Prostate gland (tissue), 2 donors: ENCODE measurements at regions not wholly inside any gene's neighbourhood (a gene's known extent, or its start where the extent isn't known, plus 50 kb on each side); places are given as distances from the start of the nearest gene placed in this dataset.

ENCODE experiments used
- DNase-seq: peaks from one replicate; pipeline ENCODE4 v3.0.0-alpha.2; 2019; ENCODE audit warnings: low spot score
- H3K27ac ChIP-seq, 2 donors: fragments of 200-600 bp; sonication (generic); 2 replicates each; pipeline ENCODE4 v1.5.1; 2017 to 2019
- H3K27me3 ChIP-seq: fragments of 200-600 bp; sonication (generic); replicated peaks from 2 replicates; pipeline ENCODE4 v1.5.1; 2019; ENCODE audit not compliant: insufficient read depth
- H3K36me3 ChIP-seq, 2 donors: fragments of 200-600 bp; sonication (generic); 1 replicate in 1 of 2; 2 replicates in 1 of 2; pipeline versions ENCODE4 v1.5.1 to v1.8.1; 2017 to 2019
- H3K4me1 ChIP-seq: fragments of 200-600 bp; sonication (generic); replicated peaks from 2 replicates; pipeline ENCODE4 v1.5.1; 2019
- H3K4me3 ChIP-seq, 2 donors: fragments of 200-600 bp; sonication (generic); 2 replicates each; pipeline ENCODE4 v1.5.1; 2017 to 2019
- H3K9me3 ChIP-seq: fragments of 200-600 bp; sonication (generic); 2 replicates; pipeline ENCODE4 v1.5.1; 2017
- POLR2A ChIP-seq: fragments of 450-650 bp; IDR thresholded peaks from one replicate; pipeline ENCODE4 v1.6.1; 2016; ENCODE audit warnings: antibody characterized with exemption, mild to moderate bottlenecking
- POLR2AphosphoS5 ChIP-seq: sonication (generic); formaldehyde crosslinking; IDR thresholded peaks from one replicate; pipeline ENCODE4 v1.6.1; 2017; ENCODE audit warnings: antibody characterized with exemption
- WGBS: methylation state at CpG from one replicate; pipeline ENCODE4 v1.1.5; 2018; 5-methylcytosine and 5-hydroxymethylcytosine counted together
- intact Hi-C: fragments of 100-400 bp; cut with DNase I; formaldehyde crosslinking; loops from one replicate; pipeline ENCODE4 v1.14.2; 2022
- TF ChIP-seq, protein P1 (sequence below), 4 experiments: fragments of 200-600 bp in 2 of 4; fragments of 450-650 bp in 2 of 4; sonication (generic) in 2 of 4; IDR thresholded peaks; 1 replicate in 3 of 4; 2 replicates in 1 of 4; pipeline ENCODE4 v1.5.1; 2016 to 2019; ENCODE audit warnings: antibody characterized with exemption in 4 of 4, mild to moderate bottlenecking in 2 of 4, moderate library complexity in 2 of 4

DNA sequence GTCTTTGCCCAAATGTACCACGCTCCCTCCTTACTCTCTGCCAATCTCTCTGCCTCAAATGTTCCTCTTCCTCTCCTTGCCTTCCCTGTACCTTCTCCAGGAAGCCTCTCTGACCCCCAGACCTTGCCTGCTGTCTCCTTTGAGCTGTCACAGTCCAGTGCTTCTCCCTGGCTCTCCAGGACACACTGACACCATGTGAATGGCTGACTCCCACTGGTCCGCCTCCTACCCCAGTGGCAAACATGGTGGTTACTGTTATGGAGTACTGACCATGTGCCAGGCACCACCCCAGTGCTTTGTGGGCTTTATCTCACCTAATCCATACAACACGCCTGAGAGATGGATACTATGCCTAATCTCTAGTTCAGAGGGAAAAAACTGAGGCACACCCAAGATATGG, 141.9 kb downstream of the TPRA1 start:
- H3K36me3 ChIP-seq, result no peaks in the 10 kb centered on the region
- intact Hi-C loops, result no loop called here
- no peak for TF ChIP-seq POLR2A
- TF ChIP-seq, protein P1, sequence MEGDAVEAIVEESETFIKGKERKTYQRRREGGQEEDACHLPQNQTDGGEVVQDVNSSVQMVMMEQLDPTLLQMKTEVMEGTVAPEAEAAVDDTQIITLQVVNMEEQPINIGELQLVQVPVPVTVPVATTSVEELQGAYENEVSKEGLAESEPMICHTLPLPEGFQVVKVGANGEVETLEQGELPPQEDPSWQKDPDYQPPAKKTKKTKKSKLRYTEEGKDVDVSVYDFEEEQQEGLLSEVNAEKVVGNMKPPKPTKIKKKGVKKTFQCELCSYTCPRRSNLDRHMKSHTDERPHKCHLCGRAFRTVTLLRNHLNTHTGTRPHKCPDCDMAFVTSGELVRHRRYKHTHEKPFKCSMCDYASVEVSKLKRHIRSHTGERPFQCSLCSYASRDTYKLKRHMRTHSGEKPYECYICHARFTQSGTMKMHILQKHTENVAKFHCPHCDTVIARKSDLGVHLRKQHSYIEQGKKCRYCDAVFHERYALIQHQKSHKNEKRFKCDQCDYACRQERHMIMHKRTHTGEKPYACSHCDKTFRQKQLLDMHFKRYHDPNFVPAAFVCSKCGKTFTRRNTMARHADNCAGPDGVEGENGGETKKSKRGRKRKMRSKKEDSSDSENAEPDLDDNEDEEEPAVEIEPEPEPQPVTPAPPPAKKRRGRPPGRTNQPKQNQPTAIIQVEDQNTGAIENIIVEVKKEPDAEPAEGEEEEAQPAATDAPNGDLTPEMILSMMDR (IDR thresholded peaks at IDR 0.05), result no peak
- no peak for TF ChIP-seq POLR2AphosphoS5
- no peak overlapping the region for H3K27ac ChIP-seq
- peaks cover 9% of the 10 kb centered on the region for H3K27me3 ChIP-seq
- DNase-seq, result no peak
- WGBS, result 81% methylated on average over 3 of the region's 3 CpGs
- H3K4me1 ChIP-seq, result no peaks in the 10 kb centered on the region
- H3K9me3 ChIP-seq, result no peaks in the 10 kb centered on the region
- H3K4me3 ChIP-seq, result no peak overlapping the region

DNA sequence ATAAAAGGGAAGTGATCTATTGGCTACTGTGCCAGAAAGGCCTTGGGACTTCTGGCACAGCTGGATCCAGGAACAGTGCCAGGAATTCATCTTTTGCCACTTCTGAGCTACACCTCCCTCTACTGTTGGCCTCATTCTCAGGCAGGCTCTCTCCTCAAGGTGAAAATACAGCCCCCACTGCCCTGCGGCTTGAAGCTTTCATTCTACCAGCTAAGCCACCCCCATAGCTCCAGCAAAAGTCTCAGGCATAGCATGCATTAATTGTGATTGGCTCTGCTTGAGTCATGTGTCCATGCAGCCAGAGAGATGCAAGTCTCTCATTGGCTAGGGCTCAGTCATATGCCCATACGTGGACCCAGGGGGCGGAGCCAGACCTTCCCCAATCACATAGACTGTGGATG, 142.4 kb downstream of the TPRA1 start:
- TF ChIP-seq POLR2AphosphoS5 (no peak), POLR2A (no peak)
- TF ChIP-seq, protein P1 (IDR thresholded peaks at IDR 0.05), result no peak
- Histone ChIP-seq H3K36me3 (no peaks in the 10 kb centered on the region), H3K4me3 (no peak overlapping the region), H3K9me3 (no peaks in the 10 kb centered on the region), H3K27ac (no peak overlapping the region), H3K27me3 (peaks cover 9% of the 10 kb centered on the region), H3K4me1 (no peaks in the 10 kb centered on the region)
- intact Hi-C loops, result no loop called here
- WGBS, result 57% methylated on average over 3 of the region's 3 CpGs
- no peak for DNase-seq

DNA sequence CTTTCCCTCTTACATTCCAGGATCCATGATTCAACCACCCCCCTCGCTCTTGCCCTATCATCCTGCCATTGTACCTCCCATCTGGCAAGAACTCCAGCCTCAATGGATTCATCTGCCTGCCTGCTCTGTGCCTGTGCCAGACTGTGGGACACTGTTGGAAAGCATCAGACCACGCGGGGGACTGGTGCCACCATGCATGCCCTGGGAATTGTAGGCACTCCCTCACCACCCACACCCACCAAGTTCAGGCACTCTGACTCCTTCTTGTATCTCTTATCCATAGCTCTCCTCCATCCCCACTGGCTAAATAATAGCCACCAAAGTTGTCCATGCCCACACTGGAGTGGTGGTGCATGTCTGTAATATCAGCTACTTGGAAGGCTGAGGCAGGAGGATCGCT, 143.8 kb downstream of the TPRA1 start:
- H3K36me3 ChIP-seq, result no peaks in the 10 kb centered on the region
- H3K9me3 ChIP-seq, result no peaks in the 10 kb centered on the region
- H3K4me3 ChIP-seq, result no peak overlapping the region
- intact Hi-C loops, result no loop called here
- peaks cover 9% of the 10 kb centered on the region for H3K27me3 ChIP-seq
- no peak overlapping the region for H3K27ac ChIP-seq
- TF ChIP-seq POLR2AphosphoS5 (no peak), POLR2A (no peak)
- TF ChIP-seq, protein P1 (IDR thresholded peaks at IDR 0.05), result no peak
- H3K4me1 ChIP-seq, result no peaks in the 10 kb centered on the region
- 94% methylated on average over 4 of the region's 4 CpGs for WGBS
- DNase-seq, result no peak

DNA sequence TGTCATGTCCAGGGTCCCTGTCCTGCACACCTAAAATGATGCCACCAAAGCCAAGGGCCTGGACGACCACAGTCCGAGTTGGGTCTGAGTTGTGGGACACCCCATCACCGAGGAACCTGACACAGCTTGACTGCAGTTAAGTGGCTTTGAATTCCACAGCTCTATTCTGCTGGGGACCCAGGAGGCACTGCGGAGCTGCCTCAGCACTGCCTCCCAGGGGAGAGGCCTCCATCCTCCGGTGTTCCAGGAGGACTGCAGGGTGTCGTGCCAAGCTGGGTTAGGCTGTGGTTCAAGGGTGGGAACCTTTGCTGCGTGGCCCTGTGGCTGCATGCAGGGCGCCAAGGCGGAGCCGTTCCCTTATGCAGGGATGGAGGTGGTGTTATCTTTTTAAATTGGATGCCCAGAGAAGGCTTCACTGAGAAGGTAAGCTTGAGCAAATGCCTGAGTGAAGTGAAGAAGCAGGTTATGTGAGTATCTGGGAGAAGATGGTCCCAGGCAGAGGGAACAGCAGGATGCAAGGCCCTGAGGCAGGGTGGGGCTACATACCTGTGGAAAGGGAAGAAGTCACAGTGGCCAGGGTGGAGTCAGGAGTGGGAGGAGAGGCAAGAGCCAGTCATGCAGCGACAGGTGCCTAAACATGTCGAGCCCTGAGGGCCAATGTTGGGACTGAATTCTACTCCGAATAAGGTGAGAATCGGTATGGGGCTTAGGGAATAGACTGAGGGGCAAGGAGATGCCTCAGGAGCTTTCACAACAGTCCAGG, 144.8 kb downstream of the TPRA1 start:
- Histone ChIP-seq H3K4me3 (no peak overlapping the region), H3K9me3 (no peaks in the 10 kb centered on the region), H3K4me1 (no peaks in the 10 kb centered on the region), H3K27ac (no peak overlapping the region), H3K27me3 (peaks cover 6% of the 10 kb centered on the region), H3K36me3 (no peaks in the 10 kb centered on the region)
- WGBS, result 89% methylated on average over 13 of the region's 14 CpGs
- intact Hi-C loops, result no loop called here
- TF ChIP-seq, protein P1 (IDR thresholded peaks at IDR 0.05), result no peak
- no peak for TF ChIP-seq POLR2A
- TF ChIP-seq POLR2AphosphoS5, result no peak
- DNase-seq, result no peak

DNA sequence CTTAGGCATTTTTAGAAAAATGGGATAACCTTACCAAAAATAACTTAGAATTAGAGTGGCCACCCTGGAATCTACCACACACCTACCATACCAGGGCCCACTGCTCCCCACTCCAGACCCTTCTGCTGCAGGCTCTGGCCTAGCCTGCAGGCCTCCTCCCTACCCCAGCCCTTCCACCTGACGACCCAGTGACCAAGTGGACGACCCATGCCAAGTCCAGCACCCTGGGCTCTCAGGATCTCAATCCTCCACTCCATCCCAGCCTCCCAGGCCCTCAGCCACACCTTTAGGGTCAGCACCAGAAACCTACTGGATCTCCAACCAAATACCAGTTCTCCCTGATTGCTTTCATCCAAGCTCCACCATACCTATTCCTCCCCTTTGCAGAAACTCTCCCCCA, 145.8 kb downstream of the TPRA1 start:
- TF ChIP-seq POLR2AphosphoS5, result no peak
- TF ChIP-seq, protein P1 (IDR thresholded peaks at IDR 0.05), result no peak
- no peak for TF ChIP-seq POLR2A
- DNase-seq, result no peak
- H3K27me3 ChIP-seq, result no peaks in the 10 kb centered on the region
- H3K4me1 ChIP-seq, result no peaks in the 10 kb centered on the region
- intact Hi-C loops, result no loop called here
- no peak overlapping the region for H3K4me3 ChIP-seq
- no peak overlapping the region for H3K27ac ChIP-seq
- no peaks in the 10 kb centered on the region for H3K36me3 ChIP-seq
- no peaks in the 10 kb centered on the region for H3K9me3 ChIP-seq
- WGBS, result 84% methylated on average over 2 of the region's 2 CpGs
